B cell (primary cell): ENCODE measurements at regions not wholly inside any gene's neighbourhood (a gene's known extent, or its start where the extent isn't known, plus 50 kb on each side); places are given as distances from the start of the nearest gene placed in this dataset.

Source experiments
- ATAC-seq: fragments of 200-7000 bp; cut with Tn5 transposase; one replicate; pipeline ENCODE4 v1.10.0; 2021; ENCODE audit warnings: low read depth, mild to moderate bottlenecking, moderate number of reproducible peaks, moderate library complexity
- CTCF ChIA-PET: fragments of 350-600 bp; sonication (Branson Sonifier 250); formaldehyde crosslinking; loops from one replicate; lab custom pipeline; 2021; ENCODE audit warnings: antibody characterized with exemption, inconsistent platforms; lab: Charles Lee
- POLR2A ChIA-PET: fragments of 350-600 bp; sonication (Branson Sonifier 250); formaldehyde crosslinking; loops from one replicate; lab custom pipeline; 2021; ENCODE audit warnings: antibody characterized with exemption; lab: Charles Lee
- DNase-seq: peaks from one replicate; pipeline ENCODE4 v3.0.0; 2013
- H2AFZ ChIP-seq: 2 replicates; pipeline ENCODE4 v1.6.1; 2012; ENCODE audit warnings: mild to moderate bottlenecking, low read depth, low read length; ENCODE audit not compliant: insufficient read depth, poor library complexity, severe bottlenecking
- H3K27ac ChIP-seq, 2 donors: 1 replicate in 1 of 2; 2 replicates in 1 of 2; pipeline ENCODE4 v1.5.1; 2012 to 2013; ENCODE audit warnings: low read length in 2 of 2, mild to moderate bottlenecking in 2 of 2, moderate library complexity in 1 of 2
- H3K27me3 ChIP-seq, 4 experiments: fragments of 200-600 bp in 1 of 4; sonication (generic) in 1 of 4; replicated peaks in 1 of 4; 1 replicate in 2 of 4; 2 replicates in 2 of 4; pipeline versions ENCODE4 v1.6.1 to v1.7.0; 2013 to 2016; ENCODE audit warnings: low read length in 3 of 4, mild to moderate bottlenecking in 2 of 4, mixed read lengths in 1 of 4, moderate library complexity in 1 of 4; ENCODE audit not compliant: insufficient read depth in 4 of 4, control insufficient read depth in 3 of 4; ENCODE audit errors: control extremely low read depth in 1 of 4
- H3K36me3 ChIP-seq, 2 experiments: replicated peaks in 1 of 2; 1 replicate in 1 of 2; 2 replicates in 1 of 2; pipeline versions ENCODE4 v1.6.1 to v1.7.1; 2013; ENCODE audit warnings: low read length in 1 of 2; ENCODE audit not compliant: insufficient read depth in 2 of 2, control insufficient read depth in 1 of 2; ENCODE audit errors: control extremely low read depth in 1 of 2, extremely low read depth in 1 of 2
- H3K4me1 ChIP-seq, 2 donors: fragments of 200-600 bp in 1 of 2; sonication (generic) in 1 of 2; 1 replicate in 1 of 2; 2 replicates in 1 of 2; pipeline versions ENCODE4 v1.5.1 to v1.6.1; 2013 to 2017; ENCODE audit warnings: low read length in 2 of 2; ENCODE audit not compliant: control insufficient read depth in 2 of 2, insufficient read depth in 2 of 2
- H3K4me2 ChIP-seq: replicated peaks from 2 replicates; pipeline ENCODE3; 2012; ENCODE audit warnings: mild to moderate bottlenecking, low read depth, low read length; ENCODE audit not compliant: poor library complexity, severe bottlenecking
- H3K4me3 ChIP-seq, 5 experiments: fragments of 200-600 bp in 1 of 5; sonication (generic) in 1 of 5; 1 replicate in 3 of 5; 2 replicates in 2 of 5; pipeline versions ENCODE4 v1.5.1 to v1.7.0; 2011 to 2016; ENCODE audit warnings: low read length in 4 of 5, mild to moderate bottlenecking in 4 of 5, low read depth in 2 of 5, control low read depth in 1 of 5, moderate library complexity in 1 of 5; ENCODE audit not compliant: insufficient read depth in 1 of 5; ENCODE audit errors: control extremely low read depth in 1 of 5, extremely low read depth in 1 of 5
- H3K79me2 ChIP-seq: fragments of 200-600 bp; sonication (generic); one replicate; pipeline ENCODE4 v1.6.0; 2016; ENCODE audit warnings: low read length; ENCODE audit not compliant: control insufficient read depth, insufficient read depth
- H3K9ac ChIP-seq: fragments of 200-600 bp; sonication (generic); 2 replicates; pipeline ENCODE4 v1.6.1; 2017; ENCODE audit warnings: mild to moderate bottlenecking, low read length, moderate library complexity
- H3K9me3 ChIP-seq, 3 donors: one replicate each; pipeline versions ENCODE4 v1.6.1 to v1.7.1; 2013; ENCODE audit warnings: low read length in 2 of 3; ENCODE audit not compliant: control insufficient read depth in 2 of 3, insufficient read depth in 1 of 3; ENCODE audit errors: control extremely low read depth in 1 of 3
- H4K20me1 ChIP-seq: 2 replicates; pipeline ENCODE4 v1.6.0; 2012; ENCODE audit warnings: mild to moderate bottlenecking, low read length; ENCODE audit not compliant: insufficient read depth, control insufficient read depth, poor library complexity, severe bottlenecking
- H3K27ac Mint-ChIP-seq: one replicate; pipeline ENCODE4 v1.8.0; 2021; ENCODE audit warnings: mixed read lengths
- H3K27me3 Mint-ChIP-seq: one replicate; pipeline ENCODE4 v1.8.0; 2021; ENCODE audit warnings: mixed read lengths
- H3K4me1 Mint-ChIP-seq: one replicate; pipeline ENCODE4 v1.8.0; 2021; ENCODE audit warnings: mixed read lengths
- H3K4me3 Mint-ChIP-seq: one replicate; pipeline ENCODE4 v1.8.0; 2021; ENCODE audit warnings: mixed read lengths
- H3K9me3 Mint-ChIP-seq: one replicate; pipeline ENCODE4 v1.8.0; 2022; ENCODE audit warnings: mixed read lengths; ENCODE audit not compliant: insufficient read depth
- EZH2 ChIP-seq: IDR thresholded peaks from 2 replicates; pipeline ENCODE4 v1.6.1; 2012; ENCODE audit warnings: borderline replicate concordance, low read depth, mild to moderate bottlenecking, moderate library complexity, low read length; ENCODE audit not compliant: insufficient read depth, poor library complexity, severe bottlenecking
- WGBS: methylation state at CpG from one replicate; pipeline ENCODE4 v1.1.5; 2013; ENCODE audit warnings: missing lambda C conversion rate; ENCODE audit not compliant: insufficient coverage; 5-methylcytosine and 5-hydroxymethylcytosine counted together
- intact Hi-C: fragments of 100-400 bp; cut with micrococcal nuclease; formaldehyde crosslinking; loops from one replicate; pipeline ENCODE4 v1.10.0; 2022
- TF ChIP-seq, protein P1 (sequence below): fragments of 200-600 bp; IDR thresholded peaks from one replicate; pipeline ENCODE4 v1.8.0; 2022; ENCODE audit warnings: antibody characterized with exemption, mild to moderate bottlenecking

- Histone ChIP-seq H3K9ac (no peak overlapping the region), H3K36me3 (no peaks in the 10 kb centered on the region), H3K4me1 (no peaks in the 10 kb centered on the region), H3K27ac (no peak overlapping the region), H3K79me2 (no peaks in the 10 kb centered on the region), H2AFZ (no peak overlapping the region), H3K27me3 (no peaks in the 10 kb centered on the region), H3K9me3 (no peaks in the 10 kb centered on the region), H3K4me3 (no peak overlapping the region), H4K20me1 (no peaks in the 10 kb centered on the region), H3K4me2 (no peak overlapping the region)
- 80% methylated on average over 1 of the region's 3 CpGs for WGBS
- no peak overlapping the region for H3K27ac Mint-ChIP-seq
- POLR2A ChIA-PET, result no interaction called here
- H3K27me3 Mint-ChIP-seq, result no peaks in the 10 kb centered on the region
- CTCF ChIA-PET, result no interaction called here
- DNase-seq (no peak), ATAC-seq (no peak)
- no peaks in the 10 kb centered on the region for H3K9me3 Mint-ChIP-seq
- TF ChIP-seq, protein P1, sequence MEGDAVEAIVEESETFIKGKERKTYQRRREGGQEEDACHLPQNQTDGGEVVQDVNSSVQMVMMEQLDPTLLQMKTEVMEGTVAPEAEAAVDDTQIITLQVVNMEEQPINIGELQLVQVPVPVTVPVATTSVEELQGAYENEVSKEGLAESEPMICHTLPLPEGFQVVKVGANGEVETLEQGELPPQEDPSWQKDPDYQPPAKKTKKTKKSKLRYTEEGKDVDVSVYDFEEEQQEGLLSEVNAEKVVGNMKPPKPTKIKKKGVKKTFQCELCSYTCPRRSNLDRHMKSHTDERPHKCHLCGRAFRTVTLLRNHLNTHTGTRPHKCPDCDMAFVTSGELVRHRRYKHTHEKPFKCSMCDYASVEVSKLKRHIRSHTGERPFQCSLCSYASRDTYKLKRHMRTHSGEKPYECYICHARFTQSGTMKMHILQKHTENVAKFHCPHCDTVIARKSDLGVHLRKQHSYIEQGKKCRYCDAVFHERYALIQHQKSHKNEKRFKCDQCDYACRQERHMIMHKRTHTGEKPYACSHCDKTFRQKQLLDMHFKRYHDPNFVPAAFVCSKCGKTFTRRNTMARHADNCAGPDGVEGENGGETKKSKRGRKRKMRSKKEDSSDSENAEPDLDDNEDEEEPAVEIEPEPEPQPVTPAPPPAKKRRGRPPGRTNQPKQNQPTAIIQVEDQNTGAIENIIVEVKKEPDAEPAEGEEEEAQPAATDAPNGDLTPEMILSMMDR, result no peak
- TF ChIP-seq EZH2, result no peak
- intact Hi-C loops, result no loop called here
- no peaks in the 10 kb centered on the region for H3K4me1 Mint-ChIP-seq
- no peak overlapping the region for H3K4me3 Mint-ChIP-seq
These were observed 71.8 kb downstream of the FUNDC1 start for GRCh38 chrX:44470816-44471215.

DNA sequence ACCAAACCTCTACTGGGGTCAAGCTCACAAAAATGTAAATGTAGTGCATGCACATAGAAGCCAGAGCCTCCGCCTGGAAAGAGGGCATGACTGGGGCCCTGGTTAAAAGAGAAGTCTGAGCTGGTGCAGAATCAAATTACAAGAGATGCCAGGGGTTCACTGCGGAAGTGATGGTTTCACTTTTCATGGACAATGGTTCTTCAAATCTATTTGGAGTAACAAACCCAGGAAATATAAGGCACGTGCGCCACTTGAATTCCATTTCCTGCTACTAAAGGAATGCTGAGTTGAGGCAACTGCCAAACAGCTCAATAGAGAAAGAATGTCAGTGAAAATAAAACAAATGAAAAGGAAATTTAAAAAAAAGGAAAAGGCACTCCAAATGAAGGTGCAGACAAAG is 79.8 kb downstream of the FUNDC1 start:
- H3K79me2 ChIP-seq, result no peaks in the 10 kb centered on the region
- POLR2A ChIA-PET, result no interaction called here
- H2AFZ ChIP-seq, result no peak overlapping the region
- intact Hi-C loops, result no loop called here
- H3K27me3 ChIP-seq, result no peaks in the 10 kb centered on the region
- TF ChIP-seq EZH2, result no peak
- TF ChIP-seq, protein P1, result no peak
- no peak overlapping the region for H3K4me3 ChIP-seq
- CTCF ChIA-PET, result no interaction called here
- Mint-ChIP-seq H3K27me3 (peaks cover 6% of the 10 kb centered on the region), H3K4me1 (no peaks in the 10 kb centered on the region), H3K27ac (no peak overlapping the region), H3K4me3 (no peak overlapping the region), H3K9me3 (no peaks in the 10 kb centered on the region)
- no peaks in the 10 kb centered on the region for H3K4me1 ChIP-seq
- no peak overlapping the region for H3K4me2 ChIP-seq
- WGBS, result no CpG with 5 or more reads among the region's 4 CpGs
- no peak for ATAC-seq
- no peaks in the 10 kb centered on the region for H4K20me1 ChIP-seq
- peaks cover 0 to 9% (median 0%) of the 10 kb centered on the region in 3 donors for H3K9me3 ChIP-seq
- H3K36me3 ChIP-seq, result no peaks in the 10 kb centered on the region
- DNase-seq, result no peak
- no peak overlapping the region for H3K27ac ChIP-seq
- H3K9ac ChIP-seq, result no peak overlapping the region
